Globus pallidus (tissue), 1 donor: ENCODE measurements at regions not wholly inside any gene's neighbourhood (a gene's known extent, or its start where the extent isn't known, plus 50 kb on each side); places are given as distances from the start of the nearest gene placed in this dataset.
A peak's percentile ranks its signal among the peaks of the same experiment; 100 is the strongest.
"Not testable (repeated sequence)": the region's sequence is repeated elsewhere in the genome, so short reads cannot be mapped to it uniquely, and the experiment has no call there.

Experiments used
- DNase-seq: peaks from one replicate; pipeline ENCODE4 v3.0.0-alpha.2; 2015; ENCODE audit warnings: low spot score

DNA sequence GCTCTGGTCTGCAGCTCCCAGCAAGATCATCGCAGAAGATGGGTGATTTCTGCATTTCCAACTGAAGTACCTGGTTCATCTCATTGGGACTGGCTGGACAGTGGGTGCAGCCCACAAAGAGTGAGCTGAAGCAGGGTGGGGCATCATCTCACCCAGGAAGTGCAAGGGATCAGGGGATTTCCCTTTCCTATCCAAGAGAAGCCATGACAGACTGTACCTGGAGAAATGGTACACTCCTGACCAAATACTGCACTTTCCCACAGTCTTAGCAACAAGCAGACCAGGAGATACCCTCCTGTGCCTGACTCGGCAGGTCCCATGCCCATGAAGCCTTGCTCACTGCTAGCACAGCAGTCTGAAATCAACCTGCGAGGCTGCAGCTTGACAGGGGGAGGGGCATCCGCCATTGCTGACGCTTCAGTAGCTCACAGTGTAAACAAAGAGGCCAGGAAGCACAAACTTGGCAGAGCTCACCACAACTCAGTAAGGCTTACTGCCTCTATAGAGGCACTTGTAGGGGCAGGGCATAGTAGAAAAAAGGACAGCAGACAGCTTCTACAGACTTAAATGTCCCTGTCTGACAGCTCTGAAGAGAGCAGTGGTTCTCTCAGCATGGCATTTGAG is 60.5 kb downstream of the AREG start:
- DNase-seq = not testable (repeated sequence)

DNA sequence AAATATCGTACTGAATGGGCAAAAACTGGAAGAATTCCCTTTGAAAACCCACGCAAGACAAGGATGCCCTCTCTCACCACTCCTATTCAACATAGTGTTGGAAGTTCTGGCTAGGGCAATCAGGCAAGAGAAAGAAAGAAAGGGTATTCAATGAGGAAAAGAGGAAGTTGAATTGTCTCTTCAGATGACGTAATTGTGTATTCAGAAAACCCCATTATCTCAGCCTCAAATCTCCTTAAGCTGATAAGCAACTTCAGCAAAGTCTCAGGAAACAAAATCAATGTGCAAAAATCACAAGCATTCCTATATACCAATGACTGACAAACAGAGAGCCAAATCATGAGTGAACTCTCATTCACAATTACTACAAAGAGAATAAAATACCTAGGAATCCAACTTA is 64.4 kb downstream of the AREG start:
- not testable (repeated sequence) for DNase-seq

GRCh38 chr4:74516303-74516702 is 71.4 kb downstream of the AREG start:
- DNase-seq = no peak

DNA sequence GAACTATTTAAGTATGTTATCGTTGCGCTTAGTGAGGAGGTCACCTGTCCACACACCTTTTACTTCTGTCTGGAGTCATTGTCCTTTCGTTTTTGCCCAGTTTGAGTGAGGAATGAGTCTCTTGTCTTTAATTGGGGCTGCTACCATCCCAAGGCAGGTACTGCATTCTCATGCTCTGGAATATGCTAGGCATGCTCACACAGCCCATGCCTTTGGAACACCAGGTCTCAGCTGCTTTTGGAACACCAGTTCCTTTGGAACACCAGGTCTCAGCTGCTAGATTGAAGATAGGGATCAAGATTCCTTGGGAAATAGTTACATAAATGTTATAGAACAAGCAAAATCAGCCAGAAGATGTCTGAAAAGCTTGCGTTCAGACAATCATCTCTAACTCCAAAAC is 73.1 kb downstream of the AREG start:
- DNase-seq = no peak

DNA sequence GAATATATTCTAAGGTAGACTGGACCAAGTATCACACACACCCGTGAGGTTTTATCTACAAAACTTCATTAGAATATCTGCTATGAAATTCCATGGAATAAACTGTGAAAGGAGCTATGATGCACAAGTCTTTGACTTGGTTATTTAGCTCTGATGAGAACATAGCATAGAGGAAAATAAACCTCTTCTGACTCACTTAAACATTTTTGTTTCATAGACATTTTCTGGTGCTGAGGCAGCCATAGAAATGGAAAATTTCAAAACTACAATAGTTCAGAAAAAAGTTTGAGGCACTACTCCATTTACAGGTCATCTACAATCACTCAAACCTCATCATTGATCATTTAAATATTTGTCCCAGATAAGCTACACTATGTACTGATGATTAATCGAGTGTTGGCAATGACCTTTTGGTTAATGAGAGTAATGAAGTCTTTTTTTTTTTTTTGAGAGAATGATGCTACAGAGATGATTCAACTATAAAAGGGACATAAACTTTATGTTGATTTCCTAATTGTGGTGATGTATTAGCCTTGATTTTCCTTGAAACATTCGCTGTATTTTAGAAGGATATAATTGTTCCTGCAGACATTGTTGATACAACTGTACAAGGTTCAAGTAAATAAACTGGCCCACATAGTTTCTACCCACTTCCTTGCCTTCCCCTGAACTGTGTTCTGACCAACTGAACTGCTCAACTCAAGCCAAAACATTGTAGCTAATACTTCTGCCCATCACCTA is 77.5 kb downstream of the AREG start:
- DNase-seq = no peak

DNA sequence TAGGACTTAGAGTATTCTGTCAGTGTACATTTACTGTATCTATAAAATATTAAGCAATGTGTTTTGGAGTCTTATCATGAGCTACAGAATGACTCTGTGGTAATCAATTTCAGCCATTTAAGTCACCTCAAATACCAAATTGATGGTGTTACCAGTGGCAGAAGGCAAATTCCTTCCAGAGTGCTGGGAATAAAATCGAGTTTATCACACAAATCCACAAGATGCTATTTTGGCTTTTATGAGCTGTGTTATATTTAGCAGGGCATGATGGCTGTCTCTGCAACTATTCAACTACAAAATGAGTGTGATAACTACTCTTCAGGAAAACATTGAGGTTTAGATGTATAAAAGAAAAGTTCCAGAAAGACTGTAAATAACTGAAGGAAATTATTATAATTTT is 78.2 kb downstream of the AREG start:
- DNase-seq = no peak

DNA sequence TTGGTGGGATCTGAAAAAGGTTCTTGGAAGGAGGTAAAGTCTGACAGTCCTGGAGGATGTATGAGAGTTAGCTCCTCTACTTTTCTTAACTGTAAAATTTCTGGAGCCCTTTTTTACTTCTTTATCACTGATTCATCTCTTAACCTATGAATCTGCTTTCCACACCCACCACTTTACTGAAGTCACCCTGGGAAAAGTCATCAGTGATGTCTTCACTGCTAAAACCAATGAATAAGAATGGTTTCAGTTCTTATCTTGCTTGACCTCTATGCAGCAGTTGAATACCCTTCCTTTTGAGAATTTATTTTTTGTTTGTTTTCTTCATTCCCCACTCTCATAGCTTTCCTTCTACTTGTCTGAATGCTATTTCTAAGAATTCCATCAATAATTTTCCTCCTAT is 80.0 kb downstream of the AREG start:
- no peak for DNase-seq

GRCh38 chr4:74527049-74527448 is 82.1 kb downstream of the AREG start:
- DNase-seq = no peak

GRCh38 chr4:74528178-74528577 is 83.2 kb downstream of the AREG start:
- no peak for DNase-seq

DNA sequence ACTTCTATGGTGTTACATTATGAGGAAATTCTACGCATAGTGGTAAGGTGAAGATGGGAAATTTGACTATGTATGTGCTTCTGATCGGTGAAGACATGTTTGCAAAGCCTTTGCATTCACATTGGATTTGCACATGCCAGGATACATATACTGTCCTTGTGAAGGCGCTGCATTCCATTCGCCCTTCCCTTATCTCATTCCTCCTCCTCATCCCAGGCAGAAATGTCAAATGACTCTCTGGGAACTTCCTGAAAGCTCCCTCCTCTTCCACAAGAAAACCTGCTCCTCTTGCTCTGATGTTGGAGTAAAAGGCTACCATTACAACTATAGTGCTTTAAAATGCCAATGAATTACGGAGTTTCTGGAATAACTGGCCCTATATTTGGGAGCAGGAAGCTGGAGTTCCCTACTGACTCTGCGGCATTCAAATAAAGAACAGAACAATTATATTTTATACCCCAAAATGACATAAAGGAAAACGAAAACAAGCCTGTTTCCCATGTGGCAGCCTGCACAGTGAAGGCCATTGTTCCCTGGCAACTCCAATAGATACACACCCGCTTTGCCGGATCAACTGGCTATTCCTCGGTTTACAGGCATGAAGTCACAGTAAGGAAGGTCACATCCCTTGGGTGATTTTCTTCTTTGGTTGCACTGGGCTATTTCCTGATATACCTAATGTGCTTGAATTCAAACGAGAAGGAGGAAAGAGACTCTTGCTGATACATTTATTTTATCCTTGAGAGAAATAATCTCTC is 84.5 kb downstream of the AREG start:
- DNase-seq = peak; percentile 30

- peak; percentile 56 for DNase-seq
These were observed 87.2 kb downstream of the AREG start for GRCh38 chr4:74531963-74532794.

GRCh38 chr4:74534121-74534520 is 89.2 kb downstream of the AREG start:
- DNase-seq = no peak

DNA sequence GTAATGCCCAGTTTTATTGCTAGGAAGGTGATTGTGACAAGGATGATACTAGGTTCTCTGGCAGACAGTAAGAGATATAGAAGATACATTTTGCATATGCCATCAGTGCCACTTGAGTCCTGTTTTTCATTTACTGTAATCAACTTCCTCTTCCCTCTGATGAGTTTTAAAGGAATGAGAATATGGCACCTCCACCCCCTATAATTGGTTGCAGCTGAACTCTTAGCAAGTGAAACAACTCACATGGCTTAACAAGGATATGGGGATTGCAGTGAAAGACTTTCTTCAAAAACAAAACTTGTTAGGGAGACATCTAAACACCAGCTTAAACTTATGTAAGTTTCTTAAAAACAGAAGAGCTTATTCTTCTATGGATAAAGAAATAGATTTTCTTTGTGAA is 90.0 kb downstream of the AREG start:
- DNase-seq = no peak

DNA sequence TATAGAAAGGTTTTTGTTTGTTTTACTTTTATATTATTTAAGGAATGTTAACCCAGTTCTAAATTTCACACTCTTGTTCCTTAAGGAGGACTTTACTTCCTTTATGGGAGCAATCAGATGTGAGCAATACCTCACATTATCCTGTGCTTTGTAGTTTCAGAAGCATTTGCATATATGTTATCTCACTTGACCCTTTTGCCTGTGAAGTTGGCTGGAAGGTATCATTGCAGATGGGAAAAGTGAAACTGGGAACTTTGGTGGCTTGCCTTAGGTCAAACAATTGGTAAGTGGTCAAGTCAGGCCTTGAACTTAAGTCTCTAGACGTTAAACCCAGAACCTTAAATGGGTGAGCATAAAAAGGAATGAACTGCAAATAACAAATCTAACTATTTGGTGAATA is 90.6 kb downstream of the AREG start:
- no peak for DNase-seq

- DNase-seq = no peak
These were observed 91.6 kb downstream of the AREG start for GRCh38 chr4:74536557-74536956.

DNA sequence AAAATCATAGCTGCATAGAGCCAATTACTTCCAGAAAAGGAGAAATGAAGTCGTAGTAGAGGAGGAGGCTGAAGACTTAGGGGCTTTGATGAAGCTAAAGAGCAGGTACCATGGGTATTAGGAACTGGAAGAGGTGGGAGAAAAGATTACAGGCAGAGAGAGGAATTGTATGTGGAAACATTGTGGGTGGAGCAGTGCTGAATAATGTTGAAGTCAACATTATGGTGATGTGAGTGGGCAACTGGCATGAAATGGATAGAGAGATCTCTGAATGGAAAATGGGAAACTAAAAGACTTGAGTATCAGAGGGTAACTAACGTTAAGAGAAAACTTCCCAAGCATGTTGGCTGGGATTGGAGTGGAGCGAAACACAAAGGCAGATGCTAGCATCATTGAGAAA is 92.5 kb downstream of the AREG start:
- DNase-seq = no peak

DNA sequence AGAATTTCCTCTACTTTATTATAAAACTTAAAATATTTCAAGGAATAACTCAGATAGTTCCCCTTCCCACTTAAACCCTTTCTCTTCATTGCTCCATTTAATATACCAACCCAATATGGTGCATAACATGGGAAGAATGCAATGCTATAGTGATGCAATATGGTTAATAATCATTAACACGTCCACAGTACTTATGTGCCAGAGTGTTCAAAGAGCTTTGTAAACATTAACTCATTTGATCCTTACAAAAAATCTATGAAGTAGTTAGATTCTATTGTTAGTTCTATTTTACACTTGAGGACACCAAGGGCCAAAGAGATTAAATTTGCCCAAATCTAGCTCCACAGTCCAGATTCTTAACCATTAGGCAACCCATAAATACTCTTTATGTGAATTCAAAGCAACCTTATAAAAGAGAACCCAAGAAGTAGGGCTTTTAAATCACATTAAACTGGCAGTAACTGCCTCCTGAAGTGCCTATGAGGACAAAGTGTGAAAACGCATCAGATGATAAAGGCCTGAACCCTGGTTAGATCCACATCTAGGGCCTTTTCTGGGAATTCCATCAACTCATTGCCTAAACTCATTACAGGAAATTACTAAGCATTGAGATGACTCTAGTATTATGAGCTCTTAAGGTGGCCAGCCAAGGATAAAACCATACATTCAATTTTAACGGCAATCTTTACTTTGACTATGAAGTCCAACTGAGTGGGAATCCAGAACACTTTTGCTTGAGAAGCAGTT is 94.3 kb downstream of the AREG start:
- DNase-seq = no peak

DNA sequence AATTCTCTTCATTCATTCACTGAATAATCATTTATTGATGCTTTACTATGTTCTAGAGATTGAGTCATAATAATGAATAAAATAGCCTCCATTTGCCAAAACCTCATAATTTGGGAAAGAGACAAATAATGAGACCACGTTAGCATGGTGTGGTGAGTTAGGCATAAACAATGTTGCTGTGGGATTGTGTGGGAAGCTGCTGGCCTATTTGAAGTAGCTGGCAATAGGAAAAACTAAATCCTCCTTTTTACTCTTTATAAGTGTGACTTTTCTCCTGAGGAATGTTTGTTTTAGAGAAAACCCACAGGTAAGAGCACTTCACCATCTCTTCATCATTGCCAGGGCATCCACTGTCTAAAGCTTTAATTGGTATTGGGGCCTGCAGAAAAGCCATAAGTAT is 95.3 kb downstream of the AREG start:
- no peak for DNase-seq

DNA sequence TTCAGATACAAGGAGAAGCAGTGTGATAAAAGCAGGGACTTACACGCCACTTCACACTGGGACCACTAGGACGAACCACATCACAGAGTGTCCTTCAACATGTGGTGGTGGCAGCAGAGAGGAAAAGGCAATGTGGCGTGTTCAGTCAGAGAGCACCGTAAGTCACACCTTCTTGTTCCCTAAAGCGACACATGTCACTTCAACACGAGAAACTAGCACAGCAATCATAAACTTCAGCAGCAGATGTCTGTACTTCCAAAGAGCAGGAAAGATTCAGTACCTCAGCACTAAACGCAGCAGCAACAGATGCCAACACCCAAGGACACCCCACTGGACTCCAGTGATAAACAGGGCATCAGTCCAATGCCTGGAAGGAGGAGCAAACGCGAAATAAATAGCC is 96.7 kb downstream of the AREG start:
- DNase-seq = no peak

GRCh38 chr4:74543231-74543781 is 98.4 kb downstream of the AREG start:
- no peak for DNase-seq

DNA sequence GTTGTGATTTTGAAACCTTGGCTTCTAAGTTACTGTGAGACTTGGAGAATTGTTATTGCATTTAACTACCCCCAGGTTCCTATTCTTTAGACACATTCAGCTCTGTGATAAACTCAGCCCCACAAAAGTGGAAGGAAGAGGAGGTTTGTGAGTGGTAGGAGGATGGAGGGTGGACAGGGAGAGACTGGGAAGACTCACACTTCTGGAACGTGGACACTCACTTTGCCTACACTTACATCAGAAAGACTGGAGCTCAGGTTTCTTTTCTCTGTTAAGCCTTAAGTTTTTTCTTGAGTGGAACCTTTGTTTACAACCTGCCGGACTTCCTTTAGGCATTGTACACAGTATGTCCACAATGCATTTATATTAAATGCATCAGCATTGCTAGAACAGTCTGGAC is 99.0 kb downstream of the AREG start:
- DNase-seq = no peak
